Upper lobe of left lung (tissue), 4 donors: ENCODE measurements at regions not wholly inside any gene's neighbourhood (a gene's known extent, or its start where the extent isn't known, plus 50 kb on each side); places are given as distances from the start of the nearest gene placed in this dataset.

Source experiments
- CTCF ChIP-seq, 6 experiments: fragments of 450-650 bp in 4 of 6; fragments of 200-600 bp in 2 of 6; sonication (generic) in 2 of 6; IDR thresholded peaks; one replicate each; pipeline ENCODE4 v1.5.1; 2016 to 2019; ENCODE audit warnings: antibody characterized with exemption in 6 of 6
- EP300 ChIP-seq, 4 donors: sonication (generic); formaldehyde crosslinking; IDR thresholded peaks; one replicate each; pipeline ENCODE4 v1.5.1; 2017; ENCODE audit warnings: antibody characterized with exemption in 4 of 4, control low read depth in 2 of 4
- POLR2A ChIP-seq, 4 donors: fragments of 450-650 bp; IDR thresholded peaks; one replicate each; pipeline ENCODE4 v1.5.1; 2016 to 2017; ENCODE audit warnings: antibody characterized with exemption in 4 of 4, mild to moderate bottlenecking in 2 of 4
- POLR2AphosphoS5 ChIP-seq, 2 donors: sonication (generic); formaldehyde crosslinking; IDR thresholded peaks; one replicate each; pipeline ENCODE4 v1.5.1; 2017; ENCODE audit warnings: antibody characterized with exemption in 2 of 2

- TF ChIP-seq EP300 (IDR thresholded peaks at IDR 0.05): no peak
- TF ChIP-seq CTCF (IDR thresholded peaks at IDR 0.05): peak in 4 of 6 experiments; percentile 15 to 54 (median 42)
- TF ChIP-seq POLR2A (IDR thresholded peaks at IDR 0.05): no peak
- TF ChIP-seq POLR2AphosphoS5 (IDR thresholded peaks at IDR 0.05): no peak
These were observed 268.2 kb upstream of the TAS2R1 start for GRCh38 chr5:9898319-9898718.
